ENCODE measurements at regions not wholly inside any gene's neighbourhood (a gene's known extent, or its start where the extent isn't known, plus 50 kb on each side); places are given as distances from the start of the nearest gene placed in this dataset.

DNA sequence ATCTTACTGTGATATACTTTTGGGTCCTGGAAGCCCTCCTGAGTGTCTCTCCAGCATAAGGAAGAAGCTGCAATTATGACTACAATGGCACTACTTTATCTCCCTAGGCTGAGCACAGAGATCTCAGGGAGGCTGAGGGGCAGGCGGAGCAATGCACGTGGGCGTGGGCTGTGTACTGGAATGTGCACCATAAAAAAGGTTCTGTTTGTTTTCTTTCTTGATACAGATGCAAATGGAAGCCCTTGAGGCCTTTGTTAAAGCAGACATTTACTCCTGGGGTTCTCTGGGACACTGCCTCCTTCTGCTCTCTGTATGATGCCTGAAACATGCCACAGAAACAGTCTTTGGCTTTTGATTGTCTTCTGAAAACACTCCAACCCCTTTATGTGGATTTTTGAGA is 79.1 kb upstream of the DLX2 start:
- no peak for DNase-seq (ENCODE audit: low read depth)
- no peak overlapping the region for H3K4me3 ChIP-seq (ENCODE audit: low read depth, low read length)
- TF ChIP-seq, protein P1, sequence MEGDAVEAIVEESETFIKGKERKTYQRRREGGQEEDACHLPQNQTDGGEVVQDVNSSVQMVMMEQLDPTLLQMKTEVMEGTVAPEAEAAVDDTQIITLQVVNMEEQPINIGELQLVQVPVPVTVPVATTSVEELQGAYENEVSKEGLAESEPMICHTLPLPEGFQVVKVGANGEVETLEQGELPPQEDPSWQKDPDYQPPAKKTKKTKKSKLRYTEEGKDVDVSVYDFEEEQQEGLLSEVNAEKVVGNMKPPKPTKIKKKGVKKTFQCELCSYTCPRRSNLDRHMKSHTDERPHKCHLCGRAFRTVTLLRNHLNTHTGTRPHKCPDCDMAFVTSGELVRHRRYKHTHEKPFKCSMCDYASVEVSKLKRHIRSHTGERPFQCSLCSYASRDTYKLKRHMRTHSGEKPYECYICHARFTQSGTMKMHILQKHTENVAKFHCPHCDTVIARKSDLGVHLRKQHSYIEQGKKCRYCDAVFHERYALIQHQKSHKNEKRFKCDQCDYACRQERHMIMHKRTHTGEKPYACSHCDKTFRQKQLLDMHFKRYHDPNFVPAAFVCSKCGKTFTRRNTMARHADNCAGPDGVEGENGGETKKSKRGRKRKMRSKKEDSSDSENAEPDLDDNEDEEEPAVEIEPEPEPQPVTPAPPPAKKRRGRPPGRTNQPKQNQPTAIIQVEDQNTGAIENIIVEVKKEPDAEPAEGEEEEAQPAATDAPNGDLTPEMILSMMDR (IDR thresholded peaks at IDR 0.05; ENCODE audit: insufficient read depth, low read depth, low read length), result no peak

GRCh38 chr2:172182624-172183023 is 79.9 kb upstream of the DLX2 start:
- no peak for DNase-seq (ENCODE audit: low read depth)
- H3K4me3 ChIP-seq (ENCODE audit: low read depth, low read length), result no peak overlapping the region
- TF ChIP-seq, protein P1 (IDR thresholded peaks at IDR 0.05; ENCODE audit: insufficient read depth, low read depth, low read length), result no peak

- no peak overlapping the region for H3K4me3 ChIP-seq (ENCODE audit: low read depth, low read length)
- no peak for DNase-seq (ENCODE audit: low read depth)
- TF ChIP-seq, protein P1 (IDR thresholded peaks at IDR 0.05; ENCODE audit: insufficient read depth, low read depth, low read length), result no peak
These were observed 90.8 kb upstream of the DLX2 start for GRCh38 chr2:172193331-172194089.

- no peak for DNase-seq (ENCODE audit: low read depth)
- H3K4me3 ChIP-seq (ENCODE audit: low read depth, low read length), result no peak overlapping the region
- TF ChIP-seq, protein P1 (IDR thresholded peaks at IDR 0.05; ENCODE audit: insufficient read depth, low read depth, low read length), result no peak
These were observed 93.2 kb upstream of the DLX2 start for GRCh38 chr2:172195836-172196376.

GRCh38 chr2:172196768-172197431 is 94.2 kb upstream of the DLX2 start:
- TF ChIP-seq, protein P1 (IDR thresholded peaks at IDR 0.05; ENCODE audit: insufficient read depth, low read depth, low read length), result no peak
- no peak overlapping the region for H3K4me3 ChIP-seq (ENCODE audit: low read depth, low read length)

GRCh38 chr2:172198361-172198760 is 95.7 kb upstream of the DLX2 start:
- DNase-seq (ENCODE audit: low read depth), result no peak
- TF ChIP-seq, protein P1 (IDR thresholded peaks at IDR 0.05; ENCODE audit: insufficient read depth, low read depth, low read length), result no peak
- H3K4me3 ChIP-seq (ENCODE audit: low read depth, low read length), result no peak overlapping the region

More at GRCh38 chr2:172196768-172197431, 94.2 kb upstream of the DLX2 start:
- DNase-seq (ENCODE audit: low read depth), result no peak

Data from fibroblast of villous mesenchyme (primary cell).